Stomach (tissue), 4 donors: ENCODE measurements at regions not wholly inside any gene's neighbourhood (a gene's known extent, or its start where the extent isn't known, plus 50 kb on each side); places are given as distances from the start of the nearest gene placed in this dataset.

ENCODE experiments used
- POLR2AphosphoS5 ChIP-seq, 3 donors: sonication (generic); formaldehyde crosslinking; IDR thresholded peaks; one replicate each; pipeline ENCODE4 v1.6.1; 2016; ENCODE audit warnings: antibody characterized with exemption in 3 of 3
- TF ChIP-seq, protein P1 (sequence below), 7 experiments: fragments of 450-650 bp in 4 of 7; fragments of 200-600 bp in 3 of 7; sonication (generic) in 3 of 7; IDR thresholded peaks; one replicate each; pipeline ENCODE4 v1.5.1; 2016 to 2019; ENCODE audit warnings: antibody characterized with exemption in 7 of 7, control low read depth in 2 of 7, mild to moderate bottlenecking in 1 of 7

- TF ChIP-seq, protein P1, sequence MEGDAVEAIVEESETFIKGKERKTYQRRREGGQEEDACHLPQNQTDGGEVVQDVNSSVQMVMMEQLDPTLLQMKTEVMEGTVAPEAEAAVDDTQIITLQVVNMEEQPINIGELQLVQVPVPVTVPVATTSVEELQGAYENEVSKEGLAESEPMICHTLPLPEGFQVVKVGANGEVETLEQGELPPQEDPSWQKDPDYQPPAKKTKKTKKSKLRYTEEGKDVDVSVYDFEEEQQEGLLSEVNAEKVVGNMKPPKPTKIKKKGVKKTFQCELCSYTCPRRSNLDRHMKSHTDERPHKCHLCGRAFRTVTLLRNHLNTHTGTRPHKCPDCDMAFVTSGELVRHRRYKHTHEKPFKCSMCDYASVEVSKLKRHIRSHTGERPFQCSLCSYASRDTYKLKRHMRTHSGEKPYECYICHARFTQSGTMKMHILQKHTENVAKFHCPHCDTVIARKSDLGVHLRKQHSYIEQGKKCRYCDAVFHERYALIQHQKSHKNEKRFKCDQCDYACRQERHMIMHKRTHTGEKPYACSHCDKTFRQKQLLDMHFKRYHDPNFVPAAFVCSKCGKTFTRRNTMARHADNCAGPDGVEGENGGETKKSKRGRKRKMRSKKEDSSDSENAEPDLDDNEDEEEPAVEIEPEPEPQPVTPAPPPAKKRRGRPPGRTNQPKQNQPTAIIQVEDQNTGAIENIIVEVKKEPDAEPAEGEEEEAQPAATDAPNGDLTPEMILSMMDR (IDR thresholded peaks at IDR 0.05) = no peak
- TF ChIP-seq POLR2AphosphoS5 (IDR thresholded peaks at IDR 0.05) = no peak
Measured at GRCh38 chr7:138407792-138408191, 52.3 kb upstream of the TRIM24 start.
